Astrocyte (in vitro differentiated cells and primary cell): ENCODE measurements at regions not wholly inside any gene's neighbourhood (a gene's known extent, or its start where the extent isn't known, plus 50 kb on each side); places are given as distances from the start of the nearest gene placed in this dataset.

Source experiments
- DNase-seq: peaks from one replicate; pipeline ENCODE4 v3.0.0-alpha.2; 2010; ENCODE audit warnings: low read depth
- FAIRE-seq: peaks from 2 replicates; lab custom pipeline; 2011; peaks lifted over from hg19 to GRCh38; lab: Jason Lieb, UNC
- H2AFZ ChIP-seq: 2 replicates; pipeline ENCODE4 v1.6.0; 2012; ENCODE audit warnings: low read depth, low read length, inconsistent platforms
- H3K27ac ChIP-seq: 2 replicates; pipeline ENCODE4 v1.5.1; 2011; ENCODE audit warnings: low read depth, low read length, inconsistent platforms
- H3K27me3 ChIP-seq: 2 replicates; pipeline ENCODE4 v1.6.0; 2011; ENCODE audit warnings: low read length, inconsistent platforms; ENCODE audit not compliant: insufficient read depth
- H3K36me3 ChIP-seq: 2 replicates; pipeline ENCODE4 v1.5.1; 2011; ENCODE audit warnings: low read length, inconsistent platforms; ENCODE audit not compliant: insufficient read depth
- H3K4me1 ChIP-seq: 2 replicates; pipeline ENCODE4 v1.5.1; 2011; ENCODE audit warnings: low read length, inconsistent platforms; ENCODE audit not compliant: insufficient read depth
- H3K4me2 ChIP-seq: 2 replicates; pipeline ENCODE4 v1.6.0; 2012; ENCODE audit warnings: low read length, inconsistent platforms
- H3K4me3 ChIP-seq: 2 replicates; pipeline ENCODE4 v1.5.1; 2011; ENCODE audit warnings: low read depth, mild to moderate bottlenecking, low read length, inconsistent platforms; ENCODE audit not compliant: insufficient read depth
- H3K79me2 ChIP-seq: 2 replicates; pipeline ENCODE4 v1.6.0; 2012; ENCODE audit warnings: mild to moderate bottlenecking, low read length, inconsistent platforms; ENCODE audit not compliant: insufficient read depth
- H3K9ac ChIP-seq: 2 replicates; pipeline ENCODE4 v1.6.0; 2012; ENCODE audit warnings: mild to moderate bottlenecking, low read length, inconsistent platforms
- H3K9me3 ChIP-seq: 2 replicates; pipeline ENCODE4 v1.5.1; 2012; ENCODE audit warnings: low read depth, mild to moderate bottlenecking, low read length, inconsistent platforms; ENCODE audit not compliant: insufficient read depth
- H4K20me1 ChIP-seq: 2 replicates; pipeline ENCODE4 v1.6.0; 2012; ENCODE audit warnings: low read length, inconsistent platforms; ENCODE audit not compliant: insufficient read depth
- H3K27ac Mint-ChIP-seq: one replicate; pipeline ENCODE4 v1.8.0; 2021; ENCODE audit warnings: mild to moderate bottlenecking, mixed read lengths; ENCODE audit not compliant: unreplicated experiment
- H3K27me3 Mint-ChIP-seq: one replicate; pipeline ENCODE4 v1.8.0; 2021; ENCODE audit warnings: low read depth, mixed read lengths; ENCODE audit not compliant: unreplicated experiment
- H3K36me3 Mint-ChIP-seq: one replicate; pipeline ENCODE4 v1.8.0; 2021; ENCODE audit warnings: low read depth, mixed read lengths; ENCODE audit not compliant: unreplicated experiment
- H3K4me1 Mint-ChIP-seq: one replicate; pipeline ENCODE4 v1.8.0; 2021; ENCODE audit warnings: low read depth, mixed read lengths; ENCODE audit not compliant: unreplicated experiment
- H3K4me3 Mint-ChIP-seq: one replicate; pipeline ENCODE4 v1.8.0; 2021; ENCODE audit warnings: mild to moderate bottlenecking, moderate library complexity, mixed read lengths; ENCODE audit not compliant: unreplicated experiment
- H3K9me3 Mint-ChIP-seq: one replicate; pipeline ENCODE4 v1.8.0; 2021; ENCODE audit warnings: mild to moderate bottlenecking, mixed read lengths; ENCODE audit not compliant: unreplicated experiment
- CTCF ChIP-seq: IDR thresholded peaks from 2 replicates; pipeline ENCODE4 v1.5.1; 2011; ENCODE audit warnings: low read depth, mild to moderate bottlenecking, inconsistent platforms, low read length, moderate library complexity; ENCODE audit not compliant: insufficient read depth
- EZH2 ChIP-seq: IDR thresholded peaks from 2 replicates; pipeline ENCODE4 v1.6.1; 2012; ENCODE audit warnings: mild to moderate bottlenecking, low read length, inconsistent platforms; ENCODE audit not compliant: insufficient read depth

DNA sequence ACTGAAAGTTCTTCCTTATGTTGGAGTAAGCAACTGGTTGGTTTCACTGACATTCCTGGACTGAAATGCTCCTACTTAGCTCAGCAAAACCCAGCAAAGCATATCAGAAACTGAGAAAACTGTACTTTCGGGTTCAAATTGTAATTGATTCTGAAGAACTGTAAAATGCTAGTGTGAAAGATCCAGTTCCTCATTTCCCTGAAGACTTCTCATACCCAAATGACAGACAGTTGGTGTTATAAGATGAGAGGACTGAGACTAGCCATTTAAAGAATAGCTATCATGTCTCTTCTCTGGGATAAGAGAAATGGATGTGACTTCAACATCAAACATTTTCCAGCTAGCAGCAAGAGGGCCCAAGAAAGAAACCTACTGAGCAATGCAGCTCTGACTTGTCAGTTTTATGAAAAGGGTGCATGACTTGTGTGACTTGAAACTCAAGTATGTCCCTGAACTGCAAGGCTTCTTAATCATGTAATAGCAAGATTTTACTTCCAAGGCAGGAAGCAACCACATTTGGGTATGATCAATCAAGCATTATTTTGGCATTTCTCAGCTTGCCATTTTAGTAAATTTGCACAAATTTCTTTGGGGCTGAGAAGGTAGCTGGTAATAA, 420.3 kb upstream of the MMADHC start:
- DNase-seq (no peak), FAIRE-seq (no peak)
- no peak overlapping the region for H3K4me3 ChIP-seq
- no peaks in the 10 kb centered on the region for H4K20me1 ChIP-seq
- no peaks in the 10 kb centered on the region for H3K9me3 ChIP-seq
- H3K4me1 ChIP-seq, result no peaks in the 10 kb centered on the region
- Mint-ChIP-seq H3K36me3 (no peaks in the 10 kb centered on the region), H3K4me3 (no peak overlapping the region), H3K9me3 (no peaks in the 10 kb centered on the region), H3K4me1 (peaks cover 3% of the 10 kb centered on the region), H3K27me3 (no peaks in the 10 kb centered on the region), H3K27ac (no peak overlapping the region)
- H2AFZ ChIP-seq, result no peak overlapping the region
- H3K9ac ChIP-seq, result no peak overlapping the region
- no peak overlapping the region for H3K4me2 ChIP-seq
- no peak overlapping the region for H3K27ac ChIP-seq
- H3K36me3 ChIP-seq, result no peaks in the 10 kb centered on the region
- H3K79me2 ChIP-seq, result no peaks in the 10 kb centered on the region
- H3K27me3 ChIP-seq, result no peaks in the 10 kb centered on the region
- TF ChIP-seq EZH2, result no peak
- TF ChIP-seq CTCF, result no peak

- Histone ChIP-seq H3K4me1 (no peaks in the 10 kb centered on the region), H3K27ac (no peak overlapping the region), H4K20me1 (no peaks in the 10 kb centered on the region), H3K9ac (no peak overlapping the region), H3K79me2 (no peaks in the 10 kb centered on the region), H3K27me3 (no peaks in the 10 kb centered on the region), H3K36me3 (no peaks in the 10 kb centered on the region), H3K9me3 (no peaks in the 10 kb centered on the region), H2AFZ (no peak overlapping the region), H3K4me2 (no peak overlapping the region), H3K4me3 (no peak overlapping the region)
- Mint-ChIP-seq H3K9me3 (no peaks in the 10 kb centered on the region), H3K4me1 (peaks cover 3% of the 10 kb centered on the region), H3K27ac (no peak overlapping the region), H3K36me3 (no peaks in the 10 kb centered on the region), H3K27me3 (no peaks in the 10 kb centered on the region), H3K4me3 (no peak overlapping the region)
- DNase-seq, result no peak
- TF ChIP-seq CTCF (no peak), EZH2 (no peak)
- no peak for FAIRE-seq
Measured at GRCh38 chr2:150006591-150006990, 419.0 kb upstream of the MMADHC start.

DNA sequence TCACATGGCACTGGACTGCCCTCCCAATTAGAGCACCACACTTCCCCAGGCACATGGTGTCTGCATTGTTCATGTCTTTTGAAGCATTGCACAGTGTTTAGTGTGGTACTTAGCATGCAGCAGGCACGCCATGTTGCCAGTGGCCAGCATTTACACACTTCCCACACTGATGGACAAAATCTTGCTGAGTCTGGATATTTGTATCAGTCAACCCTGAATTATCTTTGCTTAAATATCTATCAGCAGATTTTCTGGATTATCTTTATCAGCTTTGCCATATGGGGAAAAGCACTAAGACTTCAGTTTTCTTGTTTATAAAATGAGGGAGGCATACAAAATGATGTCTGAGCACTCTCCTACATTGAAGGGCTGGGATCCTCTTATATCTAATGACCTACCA, 416.0 kb upstream of the MMADHC start:
- no peak overlapping the region for H3K4me2 ChIP-seq
- Mint-ChIP-seq H3K4me3 (no peak overlapping the region), H3K27me3 (no peaks in the 10 kb centered on the region), H3K4me1 (peaks cover 3% of the 10 kb centered on the region), H3K27ac (no peak overlapping the region), H3K9me3 (no peaks in the 10 kb centered on the region), H3K36me3 (no peaks in the 10 kb centered on the region)
- no peak for DNase-seq
- no peak for FAIRE-seq
- H3K36me3 ChIP-seq, result no peaks in the 10 kb centered on the region
- H3K9me3 ChIP-seq, result no peaks in the 10 kb centered on the region
- H4K20me1 ChIP-seq, result no peaks in the 10 kb centered on the region
- no peak overlapping the region for H2AFZ ChIP-seq
- H3K27ac ChIP-seq, result no peak overlapping the region
- H3K79me2 ChIP-seq, result no peaks in the 10 kb centered on the region
- no peak overlapping the region for H3K4me3 ChIP-seq
- H3K27me3 ChIP-seq, result no peaks in the 10 kb centered on the region
- no peak overlapping the region for H3K9ac ChIP-seq
- no peaks in the 10 kb centered on the region for H3K4me1 ChIP-seq
- TF ChIP-seq EZH2 (no peak), CTCF (no peak)
